ENCODE measurements at regions not wholly inside any gene's neighbourhood (a gene's known extent, or its start where the extent isn't known, plus 50 kb on each side); places are given as distances from the start of the nearest gene placed in this dataset.

- in situ Hi-C loops (cut with MboI; ENCODE audit: low pct_unique_long_range_greater_than_20kb, low sequenced_read_pairs, unreplicated experiment): no loop called here
- DNase-seq (ENCODE audit: low spot score): no peak
- no peak for TF ChIP-seq CTCF (IDR thresholded peaks at IDR 0.05; ENCODE audit: extremely low read depth, insufficient read depth, missing control alignments)
Observed at GRCh38 chr18:78580835-78581339, 398.7 kb upstream of the SALL3 start.

DNA sequence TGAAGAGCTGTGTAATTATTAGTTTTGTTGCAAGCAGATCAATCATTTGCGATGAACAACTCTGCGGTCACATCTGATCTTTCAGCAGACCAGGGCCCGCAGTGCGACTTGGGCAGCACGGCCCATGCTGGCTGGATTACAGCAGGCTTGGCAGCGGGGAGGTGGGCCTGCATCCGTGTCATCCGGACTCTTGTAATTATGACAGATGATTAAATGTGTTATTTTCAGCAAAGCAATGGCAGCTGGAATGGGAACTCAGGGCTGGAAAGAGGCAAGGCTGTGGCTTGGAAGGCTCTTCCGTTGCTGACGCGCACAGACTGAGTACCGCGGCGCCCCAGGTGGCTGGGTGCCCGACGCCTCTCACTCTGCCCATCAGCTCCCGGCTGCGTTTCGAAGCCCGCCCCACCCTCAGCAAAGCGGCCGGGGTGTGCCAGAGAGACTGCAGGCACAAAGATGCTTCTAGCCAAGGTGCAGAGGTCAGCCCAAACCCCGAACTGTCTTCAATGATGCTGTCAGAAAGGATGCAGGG is 397.4 kb upstream of the SALL3 start:
- in situ Hi-C loops (cut with MboI; ENCODE audit: low pct_unique_long_range_greater_than_20kb, low sequenced_read_pairs, unreplicated experiment): no loop called here
- TF ChIP-seq CTCF (IDR thresholded peaks at IDR 0.05; ENCODE audit: extremely low read depth, insufficient read depth, missing control alignments): no peak
- no peak for DNase-seq (ENCODE audit: low spot score)

GRCh38 chr18:78582898-78583738 is 396.5 kb upstream of the SALL3 start:
- DNase-seq (ENCODE audit: low spot score): no peak
- TF ChIP-seq CTCF (IDR thresholded peaks at IDR 0.05; ENCODE audit: extremely low read depth, insufficient read depth, missing control alignments): no peak
- in situ Hi-C loops (cut with MboI; ENCODE audit: low pct_unique_long_range_greater_than_20kb, low sequenced_read_pairs, unreplicated experiment): no loop called here

DNA sequence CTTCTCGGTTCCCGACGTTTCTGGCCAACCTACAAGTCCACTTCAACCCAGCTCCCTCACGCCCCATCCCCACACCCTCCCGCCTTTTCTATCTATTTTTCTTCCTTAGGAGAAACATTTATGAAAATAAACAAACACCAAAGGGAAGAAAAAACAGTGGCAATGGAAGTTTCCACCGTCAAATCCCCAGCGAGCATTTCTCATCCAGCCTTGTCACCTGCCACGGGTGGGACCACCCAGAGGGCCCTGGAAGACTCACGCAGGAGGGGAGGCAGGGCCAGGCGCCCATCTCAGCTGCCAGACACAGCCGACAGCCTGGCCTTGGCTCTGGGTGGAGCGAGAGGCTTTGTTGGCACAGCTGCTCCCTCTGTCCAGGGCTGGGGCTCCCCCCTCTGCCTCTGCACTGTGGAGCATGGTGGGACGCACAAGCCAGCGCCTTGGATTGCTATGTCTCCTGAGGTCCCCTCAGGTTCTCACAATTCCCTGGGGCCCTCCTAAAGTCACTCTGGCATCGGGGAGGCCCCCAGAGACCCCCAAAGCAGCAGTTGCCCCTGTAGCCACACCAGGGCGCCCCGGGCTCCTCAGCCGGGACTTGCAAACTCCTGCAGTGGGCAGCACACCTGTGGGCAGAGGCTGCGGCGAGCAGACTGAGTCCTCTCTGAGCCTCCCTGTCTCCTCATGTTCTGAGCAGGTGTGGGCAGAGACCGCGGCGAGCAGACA is 395.7 kb upstream of the SALL3 start:
- no peak for TF ChIP-seq CTCF (IDR thresholded peaks at IDR 0.05; ENCODE audit: extremely low read depth, insufficient read depth, missing control alignments)
- in situ Hi-C loops (cut with MboI; ENCODE audit: low pct_unique_long_range_greater_than_20kb, low sequenced_read_pairs, unreplicated experiment): no loop called here
- DNase-seq (ENCODE audit: low spot score): no peak

DNA sequence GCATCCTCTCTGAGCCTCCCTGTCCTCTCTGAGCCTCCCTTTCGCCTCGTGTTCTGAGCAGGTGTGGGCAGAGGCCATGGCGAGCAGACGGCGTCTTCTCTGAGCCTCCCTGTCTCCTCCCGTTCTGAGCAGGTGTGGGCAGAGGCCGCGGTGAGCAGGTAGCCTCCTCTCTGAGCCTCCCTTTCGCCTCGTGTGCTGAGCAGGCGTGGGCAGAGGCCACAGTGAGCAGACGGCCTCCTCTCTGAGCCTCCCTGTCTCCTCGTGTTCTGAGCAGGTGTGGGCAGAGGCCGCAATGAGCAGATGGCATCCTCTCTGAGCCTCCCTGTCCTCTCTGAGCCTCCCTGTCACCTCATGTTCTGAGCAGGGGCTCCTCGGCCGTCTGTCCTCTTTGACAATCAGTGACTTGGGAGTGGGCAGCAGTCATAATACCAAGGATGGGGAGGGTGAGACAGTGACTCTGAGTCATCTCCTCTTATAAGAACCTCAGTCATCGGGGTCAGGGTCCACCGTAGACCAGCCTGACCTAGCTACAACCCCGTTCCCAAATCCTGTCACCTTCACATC is 395.1 kb upstream of the SALL3 start:
- in situ Hi-C loops (cut with MboI; ENCODE audit: low pct_unique_long_range_greater_than_20kb, low sequenced_read_pairs, unreplicated experiment): no loop called here
- DNase-seq (ENCODE audit: low spot score): no peak
- no peak for TF ChIP-seq CTCF (IDR thresholded peaks at IDR 0.05; ENCODE audit: extremely low read depth, insufficient read depth, missing control alignments)

GRCh38 chr18:78586586-78586985 is 393.0 kb upstream of the SALL3 start:
- DNase-seq (ENCODE audit: low spot score): no peak
- in situ Hi-C loops (cut with MboI; ENCODE audit: low pct_unique_long_range_greater_than_20kb, low sequenced_read_pairs, unreplicated experiment): no loop called here
- TF ChIP-seq CTCF (IDR thresholded peaks at IDR 0.05; ENCODE audit: extremely low read depth, insufficient read depth, missing control alignments): no peak
